ENCODE measurements at regions not wholly inside any gene's neighbourhood (a gene's known extent, or its start where the extent isn't known, plus 50 kb on each side); places are given as distances from the start of the nearest gene placed in this dataset.
"Not testable (repeated sequence)": the region's sequence is repeated elsewhere in the genome, so short reads cannot be mapped to it uniquely, and the experiment has no call there.

DNA sequence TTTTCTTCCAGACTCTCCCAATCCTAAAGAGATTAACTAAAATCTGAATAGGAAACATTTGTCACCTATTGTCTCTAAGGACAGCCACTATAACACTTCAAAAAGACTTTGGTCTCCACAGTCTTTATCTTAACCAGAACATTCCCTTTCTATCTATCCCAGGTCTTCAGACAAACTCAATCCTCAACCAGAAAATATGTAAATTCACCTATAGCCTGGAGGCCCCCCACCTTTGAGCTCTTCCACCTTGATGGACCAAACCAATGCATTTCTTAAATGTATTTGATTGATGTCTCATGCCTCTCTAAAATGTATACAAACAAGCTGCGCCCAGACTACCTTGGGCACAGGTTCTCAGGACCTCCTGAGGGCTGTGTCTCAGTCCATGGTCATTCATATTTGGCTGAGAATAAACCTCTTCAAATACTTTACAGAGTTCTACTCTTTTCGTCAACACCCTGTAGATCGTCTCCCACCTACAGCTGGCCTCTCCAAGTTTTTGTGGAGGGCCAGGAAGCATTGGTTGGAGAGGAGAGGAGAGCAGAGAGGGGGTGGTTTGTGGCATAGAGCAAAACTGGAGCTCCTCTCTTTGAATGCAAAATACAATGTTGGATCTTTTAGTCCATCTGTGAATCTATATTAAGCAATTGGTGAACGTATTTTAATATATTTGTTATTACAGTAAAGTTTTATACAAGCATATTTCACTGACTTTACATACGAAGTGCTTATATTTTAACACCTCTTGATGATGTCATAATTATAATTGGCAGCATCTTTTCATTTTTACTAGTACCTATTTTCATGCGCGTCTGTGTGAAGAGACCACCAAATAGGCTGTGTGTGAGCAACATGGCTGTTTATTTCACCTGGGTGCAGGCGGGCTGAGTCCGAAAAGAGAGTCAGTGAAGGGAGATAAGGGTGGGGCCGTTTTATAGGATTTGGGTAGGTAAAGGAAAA lies 230.7 kb upstream of the DUSP10 start:
- H3K4me2 ChIP-seq, result no peak overlapping the region

GRCh38 chr1:221971035-221971434 lies 229.1 kb upstream of the DUSP10 start:
- not testable (repeated sequence) for H4K20me1 ChIP-seq (ENCODE audit: insufficient read depth, poor library complexity, severe bottlenecking); H2AFZ ChIP-seq; H3K79me2 ChIP-seq; DNase-seq (ENCODE audit: low spot score); H3K4me3 ChIP-seq; H3K27me3 ChIP-seq; H3K4me2 ChIP-seq; H3K9me2 ChIP-seq (replicated peaks; ENCODE audit: insufficient read depth); H3K27ac ChIP-seq; H3K9me3 ChIP-seq (ENCODE audit: low read depth); H3K4me1 ChIP-seq (ENCODE audit: insufficient read depth); H3K36me3 ChIP-seq (replicated peaks; ENCODE audit: insufficient read depth, low read depth)
- 86% methylated on average over 8 of the region's 8 CpGs for WGBS (ENCODE audit: low lambda C conversion rate, missing lambda C conversion rate)

More for the DNA sequence above, 230.7 kb upstream of the DUSP10 start:
- Histone ChIP-seq H3K79me2 (no peaks in the 10 kb centered on the region), H3K36me3 (replicated peaks; ENCODE audit: insufficient read depth, low read depth) (no peaks in the 10 kb centered on the region), H3K9me2 (replicated peaks; ENCODE audit: insufficient read depth) (no peaks in the 10 kb centered on the region), H3K4me1 (ENCODE audit: insufficient read depth) (no peaks in the 10 kb centered on the region), H3K4me3 (no peak overlapping the region), H3K27ac (no peak overlapping the region), H3K9me3 (ENCODE audit: low read depth) (no peaks in the 10 kb centered on the region), H3K27me3 (no peaks in the 10 kb centered on the region), H4K20me1 (ENCODE audit: insufficient read depth, poor library complexity, severe bottlenecking) (no peaks in the 10 kb centered on the region), H2AFZ (no peak overlapping the region)
- WGBS (ENCODE audit: low lambda C conversion rate, missing lambda C conversion rate), result 81% methylated on average over 10 of the region's 10 CpGs
- no peak for TF ChIP-seq EZH2phosphoT487 (IDR thresholded peaks at IDR 0.05; ENCODE audit: low read depth, severe bottlenecking, unreplicated experiment)
- TF ChIP-seq EZH2 (IDR thresholded peaks at IDR 0.05; ENCODE audit: borderline replicate concordance), result no peak
- no peak for TF ChIP-seq CTCF (IDR thresholded peaks at IDR 0.05; ENCODE audit: poor library complexity)
- DNase-seq (ENCODE audit: low spot score), result no peak

DNA sequence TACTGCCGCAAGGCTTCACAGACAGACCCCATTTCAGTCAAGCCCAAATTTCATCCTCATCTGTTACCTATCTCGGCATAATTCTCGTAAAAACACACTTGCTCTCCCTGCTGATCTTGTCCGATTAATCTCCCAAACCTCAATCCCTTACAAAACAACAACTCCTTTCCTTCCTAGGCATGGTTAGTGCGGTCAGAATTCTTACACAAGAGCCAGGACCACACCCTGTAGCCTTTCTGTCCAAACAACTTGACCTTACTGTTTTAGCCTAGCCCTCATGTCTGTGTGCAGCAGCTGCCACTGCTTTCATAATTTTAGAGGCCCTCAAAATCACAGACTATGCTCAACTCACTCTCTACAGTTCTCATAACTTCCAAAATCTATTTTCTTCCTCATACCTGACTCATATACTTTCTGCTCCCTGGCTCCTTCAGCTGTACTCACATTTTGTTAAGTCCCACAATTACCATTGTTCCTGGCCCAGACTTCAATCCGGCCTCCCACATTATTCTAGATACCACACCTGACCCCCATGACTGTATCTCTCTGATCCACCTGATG lies 227.5 kb upstream of the DUSP10 start:
- H3K9me2 ChIP-seq (replicated peaks; ENCODE audit: insufficient read depth); H3K4me2 ChIP-seq; H2AFZ ChIP-seq; H3K4me3 ChIP-seq; H3K4me1 ChIP-seq (ENCODE audit: insufficient read depth); DNase-seq (ENCODE audit: low spot score); H3K9me3 ChIP-seq (ENCODE audit: low read depth); H3K27ac ChIP-seq; H3K79me2 ChIP-seq; H4K20me1 ChIP-seq (ENCODE audit: insufficient read depth, poor library complexity, severe bottlenecking); H3K36me3 ChIP-seq (replicated peaks; ENCODE audit: insufficient read depth, low read depth); H3K27me3 ChIP-seq: not testable (repeated sequence)
- WGBS (ENCODE audit: low lambda C conversion rate, missing lambda C conversion rate), result 77% methylated on average over 6 of the region's 6 CpGs

GRCh38 chr1:221967538-221967937 lies 225.6 kb upstream of the DUSP10 start:
- H3K27ac ChIP-seq; H3K36me3 ChIP-seq (replicated peaks; ENCODE audit: insufficient read depth, low read depth); H3K4me2 ChIP-seq; H3K79me2 ChIP-seq; H3K27me3 ChIP-seq; H3K9me3 ChIP-seq (ENCODE audit: low read depth); H2AFZ ChIP-seq; H3K4me3 ChIP-seq; H4K20me1 ChIP-seq (ENCODE audit: insufficient read depth, poor library complexity, severe bottlenecking); DNase-seq (ENCODE audit: low spot score); H3K9me2 ChIP-seq (replicated peaks; ENCODE audit: insufficient read depth); H3K4me1 ChIP-seq (ENCODE audit: insufficient read depth): not testable (repeated sequence)
- 63% methylated on average over 9 of the region's 9 CpGs for WGBS (ENCODE audit: low lambda C conversion rate, missing lambda C conversion rate)

GRCh38 chr1:221966888-221967287 lies 225.0 kb upstream of the DUSP10 start:
- not testable (repeated sequence) for H3K36me3 ChIP-seq (replicated peaks; ENCODE audit: insufficient read depth, low read depth); DNase-seq (ENCODE audit: low spot score); H2AFZ ChIP-seq; H3K9me3 ChIP-seq (ENCODE audit: low read depth); H4K20me1 ChIP-seq (ENCODE audit: insufficient read depth, poor library complexity, severe bottlenecking); H3K27ac ChIP-seq; H3K4me3 ChIP-seq; H3K79me2 ChIP-seq; H3K4me2 ChIP-seq; H3K4me1 ChIP-seq (ENCODE audit: insufficient read depth); H3K9me2 ChIP-seq (replicated peaks; ENCODE audit: insufficient read depth); H3K27me3 ChIP-seq
- 76% methylated on average over 7 of the region's 7 CpGs for WGBS (ENCODE audit: low lambda C conversion rate, missing lambda C conversion rate)

DNA sequence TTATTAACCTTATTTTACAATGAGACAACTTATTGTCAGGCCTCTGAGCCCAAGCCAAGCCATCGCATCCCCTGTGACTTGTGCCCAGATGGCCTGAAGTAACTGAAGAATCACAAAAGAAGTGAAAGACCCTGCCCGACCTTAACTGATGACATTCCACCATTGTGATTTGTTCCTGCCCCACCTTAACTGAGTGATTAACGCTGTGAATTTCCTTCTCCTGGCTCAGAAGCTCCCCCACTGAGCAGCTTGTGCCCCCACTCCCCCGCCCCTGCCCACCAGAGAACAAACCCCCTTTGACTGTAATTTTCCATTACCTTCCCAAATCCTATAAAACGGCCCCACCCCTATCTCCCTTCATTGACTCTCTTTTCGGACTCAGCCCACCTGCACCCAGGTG lies 224.0 kb upstream of the DUSP10 start:
- not testable (repeated sequence) for H3K4me3 ChIP-seq; DNase-seq (ENCODE audit: low spot score); H3K79me2 ChIP-seq; H3K27me3 ChIP-seq; H4K20me1 ChIP-seq (ENCODE audit: insufficient read depth, poor library complexity, severe bottlenecking); H2AFZ ChIP-seq; H3K9me2 ChIP-seq (replicated peaks; ENCODE audit: insufficient read depth); H3K4me1 ChIP-seq (ENCODE audit: insufficient read depth); H3K4me2 ChIP-seq; H3K36me3 ChIP-seq (replicated peaks; ENCODE audit: insufficient read depth, low read depth); H3K9me3 ChIP-seq (ENCODE audit: low read depth)
- peak overlapping the region; percentile 35 for H3K27ac ChIP-seq
- 65% methylated on average over 6 of the region's 6 CpGs for WGBS (ENCODE audit: low lambda C conversion rate, missing lambda C conversion rate)

Data from hepatocyte (in vitro differentiated cells).